Cardiac fibroblast (primary cell): ENCODE measurements at regions not wholly inside any gene's neighbourhood (a gene's known extent, or its start where the extent isn't known, plus 50 kb on each side); places are given as distances from the start of the nearest gene placed in this dataset.
"Not testable (repeated sequence)": the region's sequence is repeated elsewhere in the genome, so short reads cannot be mapped to it uniquely, and the experiment has no call there.

Experiments
- DNase-seq, 2 donors: peaks; one replicate each; pipeline versions ENCODE4 v3.0.0 to v3.0.0-alpha.2; 2010; ENCODE audit warnings: low read depth in 2 of 2
- H3K4me3 ChIP-seq, 2 donors: replicated peaks in 1 of 2; 1 replicate in 1 of 2; 2 replicates in 1 of 2; pipeline ENCODE4 v1.5.1; 2011; ENCODE audit warnings: low read depth in 2 of 2, low read length in 2 of 2, mild to moderate bottlenecking in 2 of 2, moderate library complexity in 1 of 2
- CTCF ChIP-seq: IDR thresholded peaks from one replicate; pipeline ENCODE4 v1.5.1; 2011; ENCODE audit warnings: low read depth, mild to moderate bottlenecking, low read length, inconsistent platforms

- no peak for TF ChIP-seq CTCF
- H3K4me3 ChIP-seq: no peak overlapping the region
- DNase-seq: no peak
Measured at GRCh38 chr14:71354142-71354541, 446.9 kb downstream of the PCNX1 start.

GRCh38 chr14:71354801-71355200, 447.5 kb downstream of the PCNX1 start:
- H3K4me3 ChIP-seq: no peak overlapping the region
- no peak for TF ChIP-seq CTCF
- peak in 1 of 2 donors; percentile 63 for DNase-seq

- DNase-seq: peak; percentile 67 to 85
- no peak for TF ChIP-seq CTCF
- H3K4me3 ChIP-seq: no peak overlapping the region
Measured at GRCh38 chr14:71355324-71356201, 448.3 kb downstream of the PCNX1 start.

- peak in 1 of 2 donors; percentile 40 for DNase-seq
- TF ChIP-seq CTCF: no peak
- H3K4me3 ChIP-seq: no peak overlapping the region
Measured at GRCh38 chr14:71358209-71358931, 451.1 kb downstream of the PCNX1 start.

- not testable (repeated sequence) for DNase-seq, H3K4me3 ChIP-seq
Measured at GRCh38 chr14:71358932-71359421, 451.7 kb downstream of the PCNX1 start.

GRCh38 chr14:71359823-71360222, 452.6 kb downstream of the PCNX1 start:
- no peak for TF ChIP-seq CTCF
- no peak for DNase-seq
- H3K4me3 ChIP-seq: no peak overlapping the region

GRCh38 chr14:71361336-71361735, 454.1 kb downstream of the PCNX1 start:
- no peak for TF ChIP-seq CTCF
- DNase-seq: peak; percentile 49 to 67
- no peak overlapping the region for H3K4me3 ChIP-seq
